A673 (cell line): ENCODE measurements at regions not wholly inside any gene's neighbourhood (a gene's known extent, or its start where the extent isn't known, plus 50 kb on each side); places are given as distances from the start of the nearest gene placed in this dataset.
"Not testable (repeated sequence)": the region's sequence is repeated elsewhere in the genome, so short reads cannot be mapped to it uniquely, and the experiment has no call there.

Experiments used
- BruUV-seq: library from RNA; stranded (reverse); fragments of 400-500 nt; replicated peaks from 2 replicates; lab custom pipeline; 2021; lab: Mats Ljungman, UMichigan
- CTCF ChIA-PET: fragments of 300-600 bp; sonication (Branson Sonifier 250); formaldehyde crosslinking; loops from one replicate; lab custom pipeline; 2022; ENCODE audit warnings: antibody characterized with exemption; lab: Charles Lee
- POLR2A ChIA-PET: fragments of 300-600 bp; sonication (Branson Sonifier 250); formaldehyde crosslinking; loops from one replicate; lab custom pipeline; 2022; ENCODE audit warnings: antibody characterized with exemption; ENCODE audit not compliant: low non-redundant PET; lab: Charles Lee
- DNase-seq: peaks from one replicate; pipeline ENCODE4 v3.0.0-alpha.2; 2015; ENCODE audit warnings: low spot score
- H3K27ac ChIP-seq: fragments of 200-600 bp; sonication (generic); 2 replicates; pipeline ENCODE4 v1.5.1; 2016; ENCODE audit warnings: mixed run types, low read depth, mild to moderate bottlenecking, mixed read lengths, antibody characterized with exemption, low read length; ENCODE audit not compliant: poor library complexity, severe bottlenecking
- H3K27me3 ChIP-seq: fragments of 200-600 bp; sonication (generic); replicated peaks from 2 replicates; pipeline ENCODE4 v1.6.1; 2017; ENCODE audit warnings: mixed run types, low read depth, mild to moderate bottlenecking, mixed read lengths, antibody characterized with exemption, low read length; ENCODE audit not compliant: insufficient read depth, poor library complexity
- H3K36me3 ChIP-seq: fragments of 200-600 bp; sonication (generic); 2 replicates; pipeline ENCODE4 v1.6.1; 2016; ENCODE audit warnings: mixed run types, mild to moderate bottlenecking, mixed read lengths, antibody characterized with exemption, low read length; ENCODE audit not compliant: insufficient read depth, poor library complexity, severe bottlenecking
- H3K4me1 ChIP-seq: fragments of 200-600 bp; sonication (generic); 2 replicates; pipeline ENCODE4 v1.6.1; 2017; ENCODE audit warnings: mixed run types, mild to moderate bottlenecking, mixed read lengths, antibody characterized with exemption, low read length; ENCODE audit not compliant: insufficient read depth, poor library complexity, severe bottlenecking
- H3K4me3 ChIP-seq: fragments of 200-600 bp; sonication (generic); 2 replicates; pipeline ENCODE4 v1.5.1; 2016; ENCODE audit warnings: low read depth, mixed run types, mild to moderate bottlenecking, mixed read lengths, low read length; ENCODE audit not compliant: poor library complexity, severe bottlenecking
- H3K9me3 ChIP-seq: fragments of 200-600 bp; sonication (generic); 2 replicates; pipeline ENCODE4 v1.6.1; 2016; ENCODE audit warnings: mixed run types, low read depth, mild to moderate bottlenecking, mixed read lengths, antibody characterized with exemption, low read length; ENCODE audit not compliant: poor library complexity, severe bottlenecking
- EZH2 ChIP-seq: fragments of 200-600 bp; sonication (generic); IDR thresholded peaks from 2 replicates; pipeline ENCODE4 v1.6.1; 2017; ENCODE audit warnings: borderline replicate concordance, low read depth, mild to moderate bottlenecking, mixed read lengths, antibody characterized with exemption, low read length; ENCODE audit not compliant: poor library complexity, severe bottlenecking
- intact Hi-C: fragments of 100-400 bp; cut with micrococcal nuclease; formaldehyde crosslinking; loops from one replicate; pipeline ENCODE4 v1.10.0; 2022; ENCODE audit not compliant: unreplicated experiment
- TF ChIP-seq, protein P1 (sequence below): fragments of 300-800, 200-600 bp; sonication (generic); conservative IDR thresholded peaks from 2 replicates; pipeline ENCODE4 v1.5.1; 2017; ENCODE audit warnings: low read depth, mild to moderate bottlenecking, antibody characterized with exemption, low read length, moderate library complexity, mixed read lengths

DNA sequence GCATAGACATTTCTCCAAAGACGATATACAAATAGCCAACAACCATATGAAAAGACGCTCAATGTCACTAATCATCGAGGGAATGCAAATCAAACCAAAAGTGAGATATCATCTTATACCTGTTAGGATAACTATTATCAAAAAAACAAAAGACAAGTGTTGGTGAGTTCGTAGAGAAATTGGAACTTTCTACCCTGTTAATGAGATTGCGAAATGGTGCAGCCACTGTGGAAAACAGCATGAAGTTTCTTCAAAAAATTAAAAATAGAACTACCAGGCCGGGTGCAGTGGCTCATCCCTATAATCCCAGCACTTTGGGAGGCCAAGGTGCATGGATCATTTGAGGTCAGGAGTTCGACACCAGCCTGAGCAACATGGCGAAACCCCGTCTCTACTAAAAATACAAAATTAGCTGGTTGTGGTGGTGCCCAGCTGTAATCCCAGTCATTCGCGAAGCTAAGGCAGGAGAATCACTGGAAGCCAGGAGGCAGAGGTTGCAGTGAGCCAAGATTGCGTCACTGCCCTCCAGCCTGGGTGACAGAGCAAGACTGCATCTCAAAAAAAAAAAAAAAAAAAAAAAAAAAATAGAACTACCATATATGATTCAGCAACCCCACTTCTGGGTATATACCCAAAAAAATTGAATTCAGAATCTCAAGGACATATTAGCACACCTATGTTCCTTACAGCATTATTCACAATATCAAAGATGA lies 170.0 kb upstream of the ZNF184 start:
- CTCF ChIA-PET = no interaction called here
- no TSS peak for BruUV-seq

DNA sequence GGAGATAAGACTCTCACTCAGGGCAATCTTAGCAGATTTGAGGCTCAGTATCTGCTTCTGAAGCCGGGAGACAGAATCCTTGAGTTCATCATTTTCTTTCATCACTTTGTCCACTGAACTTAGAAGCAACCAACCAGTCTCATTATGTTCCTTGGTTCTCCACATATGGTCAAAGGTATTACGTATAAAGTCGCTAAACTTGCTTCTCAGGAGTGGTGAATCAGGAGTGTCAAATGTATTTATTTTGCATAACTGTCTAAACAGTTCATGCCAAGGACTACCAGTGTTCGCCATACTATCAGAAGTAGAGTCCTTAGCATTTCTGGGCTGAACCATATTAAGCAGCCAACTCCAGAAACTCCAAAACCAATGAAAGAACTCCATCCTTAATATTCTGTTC lies 163.0 kb upstream of the ZNF184 start:
- H3K36me3 ChIP-seq, H3K9me3 ChIP-seq, CTCF ChIA-PET, POLR2A ChIA-PET, H3K4me1 ChIP-seq, BruUV-seq, intact Hi-C loops, H3K27ac ChIP-seq, H3K27me3 ChIP-seq, H3K4me3 ChIP-seq, DNase-seq: not testable (repeated sequence)

More for the DNA sequence above, 170.0 kb upstream of the ZNF184 start:
- Histone ChIP-seq H3K27me3 (no peaks in the 10 kb centered on the region), H3K4me3 (no peak overlapping the region), H3K4me1 (no peaks in the 10 kb centered on the region), H3K9me3 (peaks cover 6% of the 10 kb centered on the region), H3K27ac (no peak overlapping the region), H3K36me3 (no peaks in the 10 kb centered on the region)
- intact Hi-C loops = no loop called here
- no peak for DNase-seq
- POLR2A ChIA-PET = no interaction called here
- no peak for TF ChIP-seq EZH2
- TF ChIP-seq, protein P1, sequence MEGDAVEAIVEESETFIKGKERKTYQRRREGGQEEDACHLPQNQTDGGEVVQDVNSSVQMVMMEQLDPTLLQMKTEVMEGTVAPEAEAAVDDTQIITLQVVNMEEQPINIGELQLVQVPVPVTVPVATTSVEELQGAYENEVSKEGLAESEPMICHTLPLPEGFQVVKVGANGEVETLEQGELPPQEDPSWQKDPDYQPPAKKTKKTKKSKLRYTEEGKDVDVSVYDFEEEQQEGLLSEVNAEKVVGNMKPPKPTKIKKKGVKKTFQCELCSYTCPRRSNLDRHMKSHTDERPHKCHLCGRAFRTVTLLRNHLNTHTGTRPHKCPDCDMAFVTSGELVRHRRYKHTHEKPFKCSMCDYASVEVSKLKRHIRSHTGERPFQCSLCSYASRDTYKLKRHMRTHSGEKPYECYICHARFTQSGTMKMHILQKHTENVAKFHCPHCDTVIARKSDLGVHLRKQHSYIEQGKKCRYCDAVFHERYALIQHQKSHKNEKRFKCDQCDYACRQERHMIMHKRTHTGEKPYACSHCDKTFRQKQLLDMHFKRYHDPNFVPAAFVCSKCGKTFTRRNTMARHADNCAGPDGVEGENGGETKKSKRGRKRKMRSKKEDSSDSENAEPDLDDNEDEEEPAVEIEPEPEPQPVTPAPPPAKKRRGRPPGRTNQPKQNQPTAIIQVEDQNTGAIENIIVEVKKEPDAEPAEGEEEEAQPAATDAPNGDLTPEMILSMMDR = no peak

DNA sequence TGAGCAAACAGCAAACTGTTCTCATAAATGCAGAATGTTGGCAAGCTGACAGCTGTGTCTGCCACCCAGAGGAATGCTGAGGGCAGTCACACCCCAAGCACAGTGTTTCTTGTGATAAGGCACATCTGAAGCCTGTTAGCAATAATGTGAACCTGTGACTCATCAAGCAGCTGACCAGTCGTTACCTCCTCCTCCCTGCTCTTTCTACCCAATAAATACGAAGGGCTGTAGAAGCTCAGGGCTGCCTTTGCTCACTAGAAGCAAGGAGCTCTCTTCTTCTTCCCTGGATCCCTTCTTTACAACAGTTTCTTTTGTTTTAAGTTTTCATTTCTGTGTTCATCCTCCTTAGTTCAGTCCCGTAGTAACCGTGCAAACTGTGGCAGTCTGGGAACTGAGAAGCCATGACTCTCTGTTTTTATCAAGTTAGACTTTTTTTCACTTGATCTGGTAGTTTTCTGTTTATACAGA lies 160.3 kb upstream of the ZNF184 start:
- H3K4me1 ChIP-seq, H3K9me3 ChIP-seq, H3K36me3 ChIP-seq, intact Hi-C loops, H3K27ac ChIP-seq, H3K4me3 ChIP-seq, BruUV-seq, CTCF ChIA-PET, H3K27me3 ChIP-seq: not testable (repeated sequence)
- POLR2A ChIA-PET = interaction anchor here (0.5 kb wide), 1 partner anchor 417 kb away, joined by 4 read pairs; no protein-coding TSS in a partner anchor
- DNase-seq = peak; percentile 24

DNA sequence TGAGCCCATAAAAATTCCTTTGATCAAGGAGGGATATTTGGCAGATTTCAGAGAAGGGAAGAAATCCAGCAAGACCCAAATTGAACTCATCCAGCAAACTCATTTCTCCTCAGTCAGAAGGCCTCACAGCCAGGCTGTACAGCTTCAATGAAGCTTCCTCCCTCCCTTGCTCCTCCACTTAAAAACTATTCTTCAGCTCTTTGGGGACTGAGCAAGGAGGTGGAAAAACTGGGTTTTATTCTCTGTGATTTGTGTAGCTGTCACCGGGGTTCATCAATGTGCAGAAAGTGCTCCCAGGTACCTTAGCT lies 158.7 kb upstream of the ZNF184 start:
- CTCF ChIA-PET = interaction anchor here (1.1 kb wide), 1 partner anchor 14 kb away, joined by 3 read pairs; no protein-coding TSS in a partner anchor
- POLR2A ChIA-PET = no interaction called here

More for the DNA sequence above, 158.7 kb upstream of the ZNF184 start:
- Histone ChIP-seq H3K36me3 (no peaks in the 10 kb centered on the region), H3K27ac (no peak overlapping the region), H3K27me3 (no peaks in the 10 kb centered on the region), H3K4me3 (peak overlapping the region; percentile 50), H3K4me1 (peaks cover 7% of the 10 kb centered on the region), H3K9me3 (no peaks in the 10 kb centered on the region)
- BruUV-seq = no TSS peak
- TF ChIP-seq EZH2 = no peak
- TF ChIP-seq, protein P1 = no peak
- intact Hi-C loops = no loop called here
- no peak for DNase-seq
